Neural progenitor cell (in vitro differentiated cells): ENCODE measurements at regions not wholly inside any gene's neighbourhood (a gene's known extent, or its start where the extent isn't known, plus 50 kb on each side); places are given as distances from the start of the nearest gene placed in this dataset.

Source experiments
- DNase-seq: peaks from one replicate; pipeline ENCODE4 v3.0.0-alpha.2; 2016; ENCODE audit warnings: low spot score
- H2AFZ ChIP-seq: fragments of 200-600 bp; sonication (generic); replicated peaks from 2 replicates; pipeline ENCODE4 v1.6.1; 2016; ENCODE audit warnings: antibody characterized with exemption
- H3F3A ChIP-seq: fragments of 200-600 bp; sonication (generic); 2 replicates; pipeline ENCODE4 v1.6.1; 2016; ENCODE audit warnings: antibody characterized with exemption, low read depth
- H3K27ac ChIP-seq: fragments of 200-600 bp; sonication (generic); 2 replicates; pipeline ENCODE4 v1.5.1; 2016; ENCODE audit warnings: mild to moderate bottlenecking
- H3K27me3 ChIP-seq: fragments of 200-600 bp; sonication (generic); 2 replicates; pipeline ENCODE4 v1.6.1; 2016; ENCODE audit warnings: mild to moderate bottlenecking, moderate library complexity
- H3K36me3 ChIP-seq: fragments of 200-600 bp; sonication (generic); 2 replicates; pipeline ENCODE4 v1.5.1; 2016
- H3K4me1 ChIP-seq: fragments of 200-600 bp; sonication (generic); 2 replicates; pipeline ENCODE4 v1.6.1; 2016; ENCODE audit warnings: mixed run types
- H3K4me2 ChIP-seq: fragments of 200-600 bp; sonication (generic); 2 replicates; pipeline ENCODE4 v1.6.1; 2016
- H3K4me3 ChIP-seq: fragments of 200-600 bp; sonication (generic); 2 replicates; pipeline ENCODE4 v1.5.1; 2016
- H3K79me2 ChIP-seq: fragments of 200-600 bp; sonication (generic); 2 replicates; pipeline ENCODE4 v1.6.1; 2016; ENCODE audit warnings: low read depth
- H3K9ac ChIP-seq: fragments of 200-600 bp; sonication (generic); 2 replicates; pipeline ENCODE4 v1.6.1; 2016
- H3K9me3 ChIP-seq: fragments of 200-600 bp; sonication (generic); 2 replicates; pipeline ENCODE4 v1.5.1; 2016; ENCODE audit warnings: low read depth
- H4K20me1 ChIP-seq: fragments of 200-600 bp; sonication (generic); 2 replicates; pipeline ENCODE4 v1.6.1; 2016; ENCODE audit warnings: low read depth
- H3K27ac Mint-ChIP-seq: 3 replicates; pipeline ENCODE4 v1.8.0; 2021; ENCODE audit warnings: mixed read lengths
- H3K27me3 Mint-ChIP-seq: 2 replicates; pipeline ENCODE4 v1.8.0; 2022; ENCODE audit warnings: low read depth, mild to moderate bottlenecking, inconsistent platforms, moderate library complexity, mixed read lengths; ENCODE audit not compliant: insufficient read depth
- H3K36me3 Mint-ChIP-seq: 3 replicates; pipeline ENCODE4 v1.8.0; 2021; ENCODE audit warnings: mixed read lengths
- H3K4me1 Mint-ChIP-seq: 3 replicates; pipeline ENCODE4 v1.8.0; 2021; ENCODE audit warnings: mixed read lengths
- H3K4me3 Mint-ChIP-seq: 3 replicates; pipeline ENCODE4 v1.8.0; 2021; ENCODE audit warnings: mild to moderate bottlenecking, moderate library complexity, mixed read lengths
- H3K9me3 Mint-ChIP-seq: 3 replicates; pipeline ENCODE4 v1.8.0; 2020; ENCODE audit warnings: mixed read lengths
- EZH2 ChIP-seq: fragments of 200-600 bp; sonication (generic); IDR thresholded peaks from 2 replicates; pipeline ENCODE4 v1.6.1; 2017; ENCODE audit warnings: antibody characterized with exemption, mild to moderate bottlenecking, moderate library complexity
- EZH2phosphoT487 ChIP-seq: fragments of 200-600 bp; sonication (generic); IDR thresholded peaks from 2 replicates; pipeline ENCODE4 v1.6.1; 2017; ENCODE audit warnings: antibody characterized with exemption
- TF ChIP-seq, protein P1 (sequence below): fragments of 200-600 bp; sonication (generic); IDR thresholded peaks from 2 replicates; pipeline ENCODE4 v1.5.1; 2017; ENCODE audit warnings: antibody characterized with exemption, mild to moderate bottlenecking

DNA sequence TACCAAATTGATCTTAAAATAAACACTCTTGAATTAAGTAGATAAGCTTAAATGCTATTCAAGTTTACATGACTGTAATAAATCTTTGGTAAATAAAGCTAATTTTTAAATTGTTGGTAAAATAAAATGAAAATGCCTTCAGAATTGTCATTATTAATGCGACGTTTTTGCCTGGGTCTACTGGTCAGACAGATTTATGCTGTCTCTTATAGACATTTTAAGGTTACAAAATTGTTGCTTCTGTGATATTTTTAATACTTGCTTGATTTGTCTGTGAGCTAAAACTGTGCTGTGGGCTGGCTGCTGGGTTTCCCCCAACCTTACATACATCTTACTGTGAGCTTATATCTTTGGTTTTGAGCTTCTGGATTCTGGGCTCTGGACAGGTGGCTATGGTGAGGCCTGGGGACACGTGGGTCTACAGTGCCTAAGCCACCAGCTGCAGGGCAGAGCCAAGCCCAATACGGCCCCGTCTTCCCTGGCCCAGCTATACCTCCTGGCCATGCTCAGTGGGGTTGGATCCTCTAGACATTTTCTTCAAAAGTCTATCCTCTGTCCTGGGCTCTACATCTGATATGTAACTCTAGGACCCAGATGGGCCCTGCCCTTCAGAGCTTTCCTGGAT is 81.4 kb downstream of the ETS2 start:
- H3F3A ChIP-seq = no peaks in the 10 kb centered on the region
- no peak overlapping the region for H3K27ac Mint-ChIP-seq
- H3K9ac ChIP-seq = no peak overlapping the region
- no peak for DNase-seq
- no peaks in the 10 kb centered on the region for H4K20me1 ChIP-seq
- no peaks in the 10 kb centered on the region for H3K27me3 ChIP-seq
- H3K27ac ChIP-seq = no peak overlapping the region
- no peak overlapping the region for H2AFZ ChIP-seq
- no peaks in the 10 kb centered on the region for H3K36me3 Mint-ChIP-seq
- H3K4me3 Mint-ChIP-seq = no peak overlapping the region
- TF ChIP-seq EZH2 (no peak), EZH2phosphoT487 (no peak)
- H3K27me3 Mint-ChIP-seq = peaks cover 3% of the 10 kb centered on the region
- H3K9me3 ChIP-seq = peaks cover 4% of the 10 kb centered on the region
- no peaks in the 10 kb centered on the region for H3K36me3 ChIP-seq
- H3K4me3 ChIP-seq = no peak overlapping the region
- H3K4me2 ChIP-seq = no peak overlapping the region
- H3K4me1 Mint-ChIP-seq = no peaks in the 10 kb centered on the region
- H3K4me1 ChIP-seq = no peaks in the 10 kb centered on the region
- H3K9me3 Mint-ChIP-seq = peaks cover 51% of the 10 kb centered on the region
- H3K79me2 ChIP-seq = no peaks in the 10 kb centered on the region

DNA sequence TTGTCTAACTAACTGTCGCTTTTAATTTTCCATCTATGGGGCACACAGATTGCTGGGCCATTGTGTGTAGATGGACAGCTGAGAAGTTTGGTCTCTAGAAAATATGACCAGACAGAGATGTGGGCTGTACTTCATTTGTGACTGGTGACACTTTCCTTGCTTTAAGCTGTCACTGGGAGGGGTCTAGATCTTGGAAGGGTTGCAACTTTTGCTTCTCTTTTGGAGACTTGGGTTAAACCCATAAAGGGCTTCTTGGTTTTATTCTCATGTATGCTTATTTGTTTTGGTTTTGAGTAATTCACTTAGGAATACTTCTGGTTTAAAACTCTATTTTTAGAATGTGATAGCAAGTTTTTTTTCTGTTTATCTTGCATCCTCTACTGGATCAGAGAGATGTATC is 80.2 kb downstream of the ETS2 start:
- TF ChIP-seq, protein P1, sequence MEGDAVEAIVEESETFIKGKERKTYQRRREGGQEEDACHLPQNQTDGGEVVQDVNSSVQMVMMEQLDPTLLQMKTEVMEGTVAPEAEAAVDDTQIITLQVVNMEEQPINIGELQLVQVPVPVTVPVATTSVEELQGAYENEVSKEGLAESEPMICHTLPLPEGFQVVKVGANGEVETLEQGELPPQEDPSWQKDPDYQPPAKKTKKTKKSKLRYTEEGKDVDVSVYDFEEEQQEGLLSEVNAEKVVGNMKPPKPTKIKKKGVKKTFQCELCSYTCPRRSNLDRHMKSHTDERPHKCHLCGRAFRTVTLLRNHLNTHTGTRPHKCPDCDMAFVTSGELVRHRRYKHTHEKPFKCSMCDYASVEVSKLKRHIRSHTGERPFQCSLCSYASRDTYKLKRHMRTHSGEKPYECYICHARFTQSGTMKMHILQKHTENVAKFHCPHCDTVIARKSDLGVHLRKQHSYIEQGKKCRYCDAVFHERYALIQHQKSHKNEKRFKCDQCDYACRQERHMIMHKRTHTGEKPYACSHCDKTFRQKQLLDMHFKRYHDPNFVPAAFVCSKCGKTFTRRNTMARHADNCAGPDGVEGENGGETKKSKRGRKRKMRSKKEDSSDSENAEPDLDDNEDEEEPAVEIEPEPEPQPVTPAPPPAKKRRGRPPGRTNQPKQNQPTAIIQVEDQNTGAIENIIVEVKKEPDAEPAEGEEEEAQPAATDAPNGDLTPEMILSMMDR = no peak
- no peak for TF ChIP-seq EZH2phosphoT487
- H3K27ac Mint-ChIP-seq = no peak overlapping the region
- Histone ChIP-seq H3K36me3 (peaks cover 2% of the 10 kb centered on the region), H3K4me2 (no peak overlapping the region), H3K4me1 (no peaks in the 10 kb centered on the region), H3K27ac (no peak overlapping the region), H2AFZ (no peak overlapping the region), H3F3A (no peaks in the 10 kb centered on the region), H3K79me2 (no peaks in the 10 kb centered on the region), H4K20me1 (no peaks in the 10 kb centered on the region), H3K9me3 (peaks cover 4% of the 10 kb centered on the region), H3K9ac (no peak overlapping the region), H3K4me3 (no peak overlapping the region), H3K27me3 (no peaks in the 10 kb centered on the region)
- no peaks in the 10 kb centered on the region for H3K36me3 Mint-ChIP-seq
- H3K4me3 Mint-ChIP-seq = no peak overlapping the region
- H3K27me3 Mint-ChIP-seq = peaks cover 3% of the 10 kb centered on the region
- peaks cover 57% of the 10 kb centered on the region for H3K9me3 Mint-ChIP-seq
- DNase-seq = no peak
- no peaks in the 10 kb centered on the region for H3K4me1 Mint-ChIP-seq

DNA sequence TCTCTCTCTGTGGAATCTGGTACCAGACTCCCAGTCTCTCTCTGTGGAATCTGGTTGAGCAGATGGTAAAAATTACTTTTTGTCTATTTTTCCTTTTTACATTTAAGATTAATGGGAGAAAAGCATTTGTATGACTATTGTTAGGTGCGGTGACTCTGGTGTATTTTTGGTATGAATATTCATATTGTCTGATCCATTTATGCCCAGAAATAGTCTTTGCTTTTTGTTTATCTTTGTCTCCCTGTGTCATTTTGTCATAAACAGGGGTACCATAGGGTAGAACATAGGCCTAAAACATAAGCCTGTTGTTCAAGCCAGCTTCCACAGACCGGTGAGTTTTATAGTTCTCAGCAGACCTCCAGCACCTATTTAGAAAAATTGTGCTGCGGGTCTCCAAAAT is 78.7 kb downstream of the ETS2 start:
- peaks cover 58% of the 10 kb centered on the region for H3K9me3 Mint-ChIP-seq

DNA sequence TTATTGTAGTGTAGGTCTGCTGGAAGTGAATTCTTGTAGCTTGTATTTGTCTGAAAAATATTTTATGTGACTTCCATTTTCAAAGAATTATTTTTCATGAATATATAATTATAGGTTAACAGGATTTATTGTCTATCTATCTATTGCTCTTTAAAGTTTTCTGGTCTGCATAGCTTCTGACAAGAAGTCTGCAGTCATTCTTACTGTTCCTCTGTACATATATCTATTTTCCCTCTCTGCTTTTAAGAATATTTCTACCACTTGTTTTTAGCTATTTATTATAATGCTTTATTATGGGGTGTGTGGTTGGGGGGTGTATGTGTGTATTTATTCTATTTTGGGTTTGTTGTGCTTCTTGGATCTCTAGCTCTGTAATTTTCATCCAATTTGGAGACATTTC is 77.4 kb downstream of the ETS2 start:
- Histone ChIP-seq H3K36me3 (peaks cover 8% of the 10 kb centered on the region), H3F3A (no peaks in the 10 kb centered on the region), H2AFZ (no peak overlapping the region), H3K9me3 (peaks cover 4% of the 10 kb centered on the region), H3K4me2 (no peak overlapping the region), H3K27ac (no peak overlapping the region), H3K79me2 (no peaks in the 10 kb centered on the region), H3K9ac (no peak overlapping the region), H3K4me3 (no peak overlapping the region), H3K27me3 (no peaks in the 10 kb centered on the region), H3K4me1 (no peaks in the 10 kb centered on the region), H4K20me1 (no peaks in the 10 kb centered on the region)
- H3K4me1 Mint-ChIP-seq = no peaks in the 10 kb centered on the region
- TF ChIP-seq EZH2phosphoT487 = no peak
- no peaks in the 10 kb centered on the region for H3K36me3 Mint-ChIP-seq
- DNase-seq = no peak
- H3K27me3 Mint-ChIP-seq = peaks cover 2% of the 10 kb centered on the region
- H3K4me3 Mint-ChIP-seq = no peak overlapping the region
- no peak overlapping the region for H3K27ac Mint-ChIP-seq
- H3K9me3 Mint-ChIP-seq = peaks cover 54% of the 10 kb centered on the region

More for the DNA sequence above, 78.7 kb downstream of the ETS2 start:
- Histone ChIP-seq H3K4me2 (no peak overlapping the region), H3K36me3 (peaks cover 8% of the 10 kb centered on the region), H3K9me3 (peaks cover 4% of the 10 kb centered on the region), H3K79me2 (no peaks in the 10 kb centered on the region), H4K20me1 (no peaks in the 10 kb centered on the region), H2AFZ (no peak overlapping the region), H3F3A (no peaks in the 10 kb centered on the region), H3K9ac (no peak overlapping the region), H3K27me3 (no peaks in the 10 kb centered on the region), H3K27ac (no peak overlapping the region), H3K4me3 (no peak overlapping the region), H3K4me1 (no peaks in the 10 kb centered on the region)
- no peak for DNase-seq
- H3K36me3 Mint-ChIP-seq = no peaks in the 10 kb centered on the region
- TF ChIP-seq, protein P1 = no peak
- TF ChIP-seq EZH2phosphoT487 (no peak), EZH2 (no peak)
- no peak overlapping the region for H3K4me3 Mint-ChIP-seq
- no peak overlapping the region for H3K27ac Mint-ChIP-seq
- peaks cover 2% of the 10 kb centered on the region for H3K27me3 Mint-ChIP-seq
- H3K4me1 Mint-ChIP-seq = no peaks in the 10 kb centered on the region
